Brain microvascular endothelial cell (primary cell): ENCODE measurements at regions not wholly inside any gene's neighbourhood (a gene's known extent, or its start where the extent isn't known, plus 50 kb on each side); places are given as distances from the start of the nearest gene placed in this dataset.

Experiments used
- DNase-seq: peaks from one replicate; pipeline ENCODE4 v3.0.0-alpha.2; 2020
- H3K27ac ChIP-seq: fragments of 250-450 bp; sonication (Bioruptor Pico); 2 replicates; pipeline ENCODE4 v1.5.1; 2020; ENCODE audit warnings: mild to moderate bottlenecking, moderate library complexity
- H3K27me3 ChIP-seq: fragments of 250-450 bp; sonication (Bioruptor Pico); replicated peaks from 2 replicates; pipeline ENCODE4 v1.5.1; 2020; ENCODE audit warnings: mild to moderate bottlenecking
- H3K36me3 ChIP-seq: fragments of 250-450 bp; sonication (Bioruptor Pico); replicated peaks from 2 replicates; pipeline ENCODE4 v1.5.1; 2020; ENCODE audit warnings: mild to moderate bottlenecking
- H3K4me3 ChIP-seq: 2 replicates; pipeline ENCODE4 v1.5.1; 2011; ENCODE audit warnings: low read depth, mild to moderate bottlenecking, control low read depth, low read length, moderate library complexity
- CTCF ChIP-seq: IDR thresholded peaks from 2 replicates; pipeline ENCODE4 v1.5.1; 2011; ENCODE audit warnings: low read depth, mild to moderate bottlenecking, moderate library complexity, low read length, control low read depth, inconsistent platforms; ENCODE audit errors: missing control alignments
- in situ Hi-C: cut with HindIII; loops from 2 replicates; pipeline ENCODE4 v1.10.0; 2017; ENCODE audit warnings: low sequenced_read_pairs, low pct_ligation_motif_present

DNA sequence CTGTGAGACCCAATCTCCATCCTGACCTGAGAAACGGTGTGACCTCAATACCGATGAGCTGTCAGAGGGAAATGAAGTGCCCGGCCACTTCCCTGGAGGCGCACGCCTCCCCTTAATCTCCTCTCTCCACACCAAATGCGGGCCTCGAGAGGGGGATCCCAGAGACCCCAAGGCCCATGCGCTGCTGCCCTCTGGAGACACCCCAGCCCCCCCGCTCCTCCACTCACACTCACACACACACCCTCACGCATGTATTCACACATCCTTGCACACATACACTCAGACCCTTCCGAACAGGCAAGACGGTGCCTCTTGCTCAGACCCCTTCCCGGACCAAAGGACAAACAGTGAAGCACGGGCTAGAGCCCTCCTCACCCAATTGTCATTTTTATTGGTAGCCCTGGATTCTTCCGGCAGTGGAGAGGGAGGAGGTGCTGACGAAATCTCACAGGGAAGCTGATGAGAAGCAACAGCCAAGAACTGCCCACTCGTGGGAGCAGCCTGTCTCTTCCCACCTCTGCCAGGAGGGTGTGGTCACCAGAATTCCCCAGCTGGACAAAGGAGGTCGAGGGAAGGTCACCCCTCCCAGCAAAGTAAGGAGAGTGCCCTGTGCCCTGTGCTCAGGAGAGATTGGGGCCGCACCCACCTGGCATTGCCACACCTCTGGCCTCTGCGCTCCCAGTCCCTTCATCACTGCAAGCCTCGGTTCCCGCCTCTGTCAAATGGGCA lies 136.0 kb upstream of the TNRC6C start:
- no peak for TF ChIP-seq CTCF
- Histone ChIP-seq H3K27me3 (no peaks in the 10 kb centered on the region), H3K27ac (no peak overlapping the region), H3K36me3 (no peaks in the 10 kb centered on the region), H3K4me3 (no peak overlapping the region)
- in situ Hi-C loops: no loop called here
- DNase-seq: no peak

- Histone ChIP-seq H3K27ac (no peak overlapping the region), H3K27me3 (no peaks in the 10 kb centered on the region), H3K4me3 (no peak overlapping the region), H3K36me3 (no peaks in the 10 kb centered on the region)
- no peak for TF ChIP-seq CTCF
- DNase-seq: no peak
- in situ Hi-C loops: no loop called here
Measured at GRCh38 chr17:77824102-77824779, 134.3 kb upstream of the TNRC6C start.

GRCh38 chr17:77824780-77825280 lies 133.7 kb upstream of the TNRC6C start:
- Histone ChIP-seq H3K4me3 (no peak overlapping the region), H3K27me3 (no peaks in the 10 kb centered on the region), H3K27ac (no peak overlapping the region), H3K36me3 (no peaks in the 10 kb centered on the region)
- no peak for DNase-seq
- in situ Hi-C loops: no loop called here
- TF ChIP-seq CTCF: no peak

DNA sequence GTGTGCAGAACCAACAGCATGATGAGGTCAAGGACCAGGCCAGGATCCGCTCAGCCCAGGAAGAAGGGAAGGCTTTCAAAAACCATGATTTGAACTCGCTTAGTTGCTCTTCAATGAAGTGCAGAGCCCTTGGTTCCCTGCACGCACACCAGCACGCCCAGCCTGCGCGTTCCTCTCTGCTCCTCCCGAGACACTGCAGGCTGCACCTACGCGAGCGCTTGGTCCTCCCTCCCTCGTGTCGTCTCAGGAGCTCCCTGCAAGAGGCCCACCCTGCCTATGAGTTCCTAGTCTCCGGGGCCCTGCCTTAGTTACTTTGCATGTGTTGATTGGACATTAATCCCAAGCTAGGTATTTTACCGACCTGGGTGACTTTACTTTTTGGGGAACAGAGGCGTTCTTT lies 132.9 kb upstream of the TNRC6C start:
- DNase-seq: no peak
- Histone ChIP-seq H3K36me3 (no peaks in the 10 kb centered on the region), H3K27ac (no peak overlapping the region), H3K4me3 (no peak overlapping the region), H3K27me3 (no peaks in the 10 kb centered on the region)
- in situ Hi-C loops: no loop called here
- no peak for TF ChIP-seq CTCF

DNA sequence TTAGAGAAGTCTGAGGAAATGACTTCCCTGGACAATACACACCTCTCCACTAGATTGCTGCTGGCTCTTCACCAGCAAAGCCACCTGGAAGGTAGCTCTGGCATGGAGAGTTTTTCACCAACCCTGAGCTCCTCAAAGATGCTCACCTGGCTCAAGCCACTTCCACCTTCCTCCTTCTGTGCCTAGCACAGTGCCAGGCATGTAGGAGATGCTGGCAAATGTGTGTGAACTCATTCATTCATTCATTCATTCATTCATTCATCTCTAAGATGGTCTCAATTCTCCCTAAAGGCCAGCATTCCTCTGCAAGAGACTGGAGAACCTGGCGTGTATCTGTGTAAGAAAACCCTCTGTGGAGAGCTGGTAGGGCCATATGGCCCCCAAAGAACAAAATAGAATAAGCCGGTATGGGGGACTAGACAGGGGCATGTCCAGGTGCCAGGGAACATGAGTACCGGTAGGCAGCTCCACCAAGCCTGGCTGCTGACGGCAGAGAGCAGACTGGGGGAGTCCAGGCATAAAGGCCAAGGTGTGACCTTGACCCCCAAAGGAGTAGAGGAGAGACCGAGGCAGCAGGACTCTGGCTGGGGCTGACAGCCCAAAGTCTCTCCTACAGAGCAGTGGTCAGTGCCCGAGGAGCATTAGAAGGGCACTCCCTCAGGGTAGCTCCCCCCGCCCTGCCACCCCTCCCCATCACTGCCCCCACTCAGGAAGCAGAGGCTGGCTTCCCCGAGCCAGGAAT lies 132.2 kb upstream of the TNRC6C start:
- DNase-seq: no peak
- Histone ChIP-seq H3K36me3 (no peaks in the 10 kb centered on the region), H3K4me3 (no peak overlapping the region), H3K27ac (no peak overlapping the region), H3K27me3 (no peaks in the 10 kb centered on the region)
- in situ Hi-C loops: no loop called here
- no peak for TF ChIP-seq CTCF
